ENCODE measurements at regions not wholly inside any gene's neighbourhood (a gene's known extent, or its start where the extent isn't known, plus 50 kb on each side); places are given as distances from the start of the nearest gene placed in this dataset.
A peak's percentile ranks its signal among the peaks of the same experiment; 100 is the strongest.

- H3K9me3 Mint-ChIP-seq: peaks cover 2 to 7% of the 10 kb centered on the region in 2 donors
- peaks cover 25% of the 10 kb centered on the region for H3K4me1 Mint-ChIP-seq (ENCODE audit: low read depth)
- peak overlapping the region in 1 of 2 donors; percentile 18 for H3K4me3 Mint-ChIP-seq
- no peak overlapping the region for H3K27ac Mint-ChIP-seq
- ATAC-seq (replicated peaks in 1 of 2): peak; percentile 99
- H3K36me3 Mint-ChIP-seq (ENCODE audit: insufficient read depth in 2 of 2): peaks cover 2 to 10% of the 10 kb centered on the region in 2 donors
- DNase-seq: peak; percentile 55 to 69
- no peaks in the 10 kb centered on the region for H3K27me3 Mint-ChIP-seq (ENCODE audit: low read depth)
Measured at GRCh38 chr13:78022164-78022877, 103.7 kb upstream of the EDNRB start.

- H3K4me3 Mint-ChIP-seq: no peak overlapping the region
- DNase-seq (no peak), ATAC-seq (replicated peaks in 1 of 2) (no peak)
- H3K27ac Mint-ChIP-seq: no peak overlapping the region
- H3K4me1 Mint-ChIP-seq (ENCODE audit: low read depth): peaks cover 25% of the 10 kb centered on the region
- H3K27me3 Mint-ChIP-seq (ENCODE audit: low read depth): no peaks in the 10 kb centered on the region
- H3K9me3 Mint-ChIP-seq: peaks cover 5 to 7% of the 10 kb centered on the region in 2 donors
- H3K36me3 Mint-ChIP-seq (ENCODE audit: insufficient read depth in 2 of 2): peaks cover 2 to 10% of the 10 kb centered on the region in 2 donors
Measured at GRCh38 chr13:78020861-78021260, 102.2 kb upstream of the EDNRB start.

DNA sequence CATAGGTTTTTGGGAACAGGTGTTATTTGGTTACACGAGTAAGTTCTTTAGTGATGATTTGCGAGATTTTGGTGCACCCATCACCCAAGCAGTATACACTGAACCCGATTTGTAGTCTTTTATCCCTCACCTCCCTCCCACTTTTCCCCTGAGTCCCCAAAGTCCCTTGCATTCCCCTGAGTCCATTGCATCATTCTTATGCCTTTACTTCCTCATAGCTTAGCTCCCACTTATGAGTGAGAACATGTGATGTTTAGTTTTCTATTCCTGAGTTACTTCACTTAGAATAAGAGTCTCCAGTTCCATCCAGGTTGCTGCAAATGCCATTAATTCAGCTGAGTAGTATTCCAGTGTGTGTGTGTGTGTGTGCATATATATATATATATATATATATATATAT, 97.2 kb upstream of the EDNRB start:
- no peak for DNase-seq
- Mint-ChIP-seq H3K4me3 (no peak overlapping the region), H3K9me3 (peaks cover 2 to 5% of the 10 kb centered on the region in 2 donors)

DNA sequence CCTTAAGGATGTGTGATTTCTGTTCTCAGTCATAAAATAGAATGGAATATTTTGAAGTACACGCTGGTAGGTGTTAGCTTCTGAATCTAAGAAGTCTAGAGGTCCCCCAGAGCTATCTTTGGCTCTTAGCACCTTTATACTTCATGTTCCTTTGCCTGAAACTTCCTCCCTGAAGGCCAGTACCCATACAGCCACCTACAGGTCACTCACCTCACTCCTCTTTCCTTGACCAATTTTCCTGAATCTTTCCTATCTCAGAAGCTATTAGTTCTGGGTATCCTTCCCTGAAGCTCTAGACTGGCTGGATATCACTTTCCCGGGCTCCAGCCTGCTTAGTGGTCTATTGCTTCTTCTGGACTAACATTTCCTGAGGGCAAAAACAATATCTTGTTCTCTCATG, 93.4 kb upstream of the EDNRB start:
- Mint-ChIP-seq H3K9me3 (peaks cover 0 to 2% of the 10 kb centered on the region in 2 donors), H3K4me3 (no peak overlapping the region), H3K4me1 (ENCODE audit: low read depth) (no peaks in the 10 kb centered on the region), H3K27me3 (ENCODE audit: low read depth) (no peaks in the 10 kb centered on the region), H3K36me3 (ENCODE audit: insufficient read depth in 2 of 2) (no peaks in the 10 kb centered on the region), H3K27ac (no peak overlapping the region)
- ATAC-seq (replicated peaks in 1 of 2) (no peak), DNase-seq (no peak)

More for the DNA sequence above, 97.2 kb upstream of the EDNRB start:
- Mint-ChIP-seq H3K27me3 (ENCODE audit: low read depth) (no peaks in the 10 kb centered on the region), H3K27ac (no peak overlapping the region), H3K4me1 (ENCODE audit: low read depth) (no peaks in the 10 kb centered on the region), H3K36me3 (ENCODE audit: insufficient read depth in 2 of 2) (no peaks in the 10 kb centered on the region)
- ATAC-seq (replicated peaks in 1 of 2): no peak

DNA sequence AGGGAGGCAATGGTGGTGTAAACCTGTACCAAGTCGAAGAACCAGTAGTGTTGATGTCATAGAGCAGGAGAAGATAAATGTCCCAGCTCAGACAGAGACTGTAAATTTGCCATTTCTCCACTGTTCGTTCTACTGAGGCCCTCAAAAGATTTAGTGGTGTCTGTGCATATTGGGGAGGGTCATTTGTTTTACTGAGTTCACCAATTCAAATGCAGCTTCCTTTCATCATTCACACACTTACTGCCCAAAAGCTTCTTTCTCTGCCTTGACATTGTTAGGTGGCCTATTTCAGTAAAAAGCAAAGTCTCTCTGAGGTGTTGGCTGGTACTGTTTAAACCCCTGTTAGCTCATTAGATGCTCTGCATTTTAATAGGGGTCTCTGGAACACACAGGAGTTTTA, 86.2 kb upstream of the EDNRB start:
- H3K9me3 Mint-ChIP-seq: peaks cover 5 to 7% of the 10 kb centered on the region in 2 donors
- H3K4me1 Mint-ChIP-seq (ENCODE audit: low read depth): no peaks in the 10 kb centered on the region
- H3K4me3 Mint-ChIP-seq: no peak overlapping the region
- ATAC-seq (replicated peaks in 1 of 2) (no peak), DNase-seq (no peak)
- H3K27me3 Mint-ChIP-seq (ENCODE audit: low read depth): peaks cover 9% of the 10 kb centered on the region
- peaks cover 0 to 3% of the 10 kb centered on the region in 2 donors for H3K36me3 Mint-ChIP-seq (ENCODE audit: insufficient read depth in 2 of 2)
- H3K27ac Mint-ChIP-seq: no peak overlapping the region

DNA sequence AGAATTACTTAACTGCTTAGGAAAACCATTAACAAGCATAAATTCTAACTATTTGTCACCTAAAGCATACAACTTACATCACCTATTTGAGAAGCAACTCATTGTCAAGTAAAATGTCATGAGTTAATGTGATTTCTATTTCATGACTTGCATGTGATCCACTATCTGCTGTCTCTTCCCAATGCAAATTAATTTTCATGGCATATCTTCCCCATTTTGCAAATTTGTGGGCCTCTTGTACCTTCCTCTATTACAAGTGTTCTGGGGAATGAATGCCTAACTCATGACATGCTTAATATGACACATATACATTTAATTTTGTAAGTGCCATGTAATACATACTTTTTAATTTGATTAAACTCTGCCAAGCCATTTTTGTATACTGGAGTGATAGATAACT, 81.1 kb upstream of the EDNRB start:
- Mint-ChIP-seq H3K9me3 (peaks cover 5 to 7% of the 10 kb centered on the region in 2 donors), H3K4me1 (ENCODE audit: low read depth) (no peaks in the 10 kb centered on the region), H3K27me3 (ENCODE audit: low read depth) (peaks cover 20% of the 10 kb centered on the region), H3K36me3 (ENCODE audit: insufficient read depth in 2 of 2) (peaks cover 0 to 3% of the 10 kb centered on the region in 2 donors), H3K27ac (no peak overlapping the region), H3K4me3 (no peak overlapping the region)
- DNase-seq (no peak), ATAC-seq (replicated peaks in 1 of 2) (no peak)

DNA sequence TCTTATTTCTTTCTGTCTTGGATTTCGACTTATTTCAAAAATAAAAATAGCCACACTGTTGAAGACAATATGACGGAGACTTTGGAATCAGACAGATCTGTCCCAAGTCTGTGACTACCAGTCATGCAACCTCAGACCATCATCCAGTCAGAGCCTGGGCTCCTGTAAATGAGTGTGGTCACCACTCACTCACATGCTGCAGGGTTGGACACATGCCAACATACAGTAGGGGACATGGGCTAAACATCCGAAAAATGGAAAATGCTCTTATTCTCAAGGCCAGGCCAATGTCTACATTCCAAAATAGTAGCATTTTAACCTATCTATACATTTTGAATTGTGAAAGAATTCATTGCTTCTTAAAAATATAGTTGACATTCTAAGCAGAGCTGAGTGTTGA, 75.5 kb upstream of the EDNRB start:
- no peaks in the 10 kb centered on the region for H3K4me1 Mint-ChIP-seq (ENCODE audit: low read depth)
- peaks cover 0 to 1% of the 10 kb centered on the region in 2 donors for H3K9me3 Mint-ChIP-seq
- ATAC-seq (replicated peaks in 1 of 2) (no peak), DNase-seq (no peak)
- H3K27ac Mint-ChIP-seq: no peak overlapping the region
- H3K4me3 Mint-ChIP-seq: no peak overlapping the region
- peaks cover 11% of the 10 kb centered on the region for H3K27me3 Mint-ChIP-seq (ENCODE audit: low read depth)
- no peaks in the 10 kb centered on the region for H3K36me3 Mint-ChIP-seq (ENCODE audit: insufficient read depth in 2 of 2)

DNA sequence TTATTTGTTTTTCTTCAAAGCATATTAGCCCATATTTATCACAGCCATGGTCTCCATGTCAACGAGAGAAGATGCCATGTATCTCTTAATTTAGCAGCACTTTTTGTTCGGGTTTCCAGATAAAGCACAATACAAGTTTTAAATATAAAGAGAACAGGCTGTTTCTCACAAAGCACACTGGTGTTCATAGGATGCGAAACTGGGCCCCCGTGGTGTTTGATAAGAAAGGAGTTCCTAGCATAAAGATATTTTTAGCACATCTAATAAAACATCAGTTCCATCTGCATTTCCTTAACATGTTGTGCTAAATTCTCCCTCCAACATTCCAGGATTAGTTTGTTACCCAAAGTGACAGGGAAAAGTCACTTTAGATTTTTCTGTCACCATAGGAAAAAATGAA, 72.4 kb upstream of the EDNRB start:
- Mint-ChIP-seq H3K9me3 (no peaks in the 10 kb centered on the region), H3K36me3 (ENCODE audit: insufficient read depth in 2 of 2) (no peaks in the 10 kb centered on the region), H3K4me1 (ENCODE audit: low read depth) (no peaks in the 10 kb centered on the region), H3K27me3 (ENCODE audit: low read depth) (no peaks in the 10 kb centered on the region), H3K27ac (no peak overlapping the region), H3K4me3 (no peak overlapping the region)
- ATAC-seq (replicated peaks in 1 of 2) (no peak), DNase-seq (no peak)

DNA sequence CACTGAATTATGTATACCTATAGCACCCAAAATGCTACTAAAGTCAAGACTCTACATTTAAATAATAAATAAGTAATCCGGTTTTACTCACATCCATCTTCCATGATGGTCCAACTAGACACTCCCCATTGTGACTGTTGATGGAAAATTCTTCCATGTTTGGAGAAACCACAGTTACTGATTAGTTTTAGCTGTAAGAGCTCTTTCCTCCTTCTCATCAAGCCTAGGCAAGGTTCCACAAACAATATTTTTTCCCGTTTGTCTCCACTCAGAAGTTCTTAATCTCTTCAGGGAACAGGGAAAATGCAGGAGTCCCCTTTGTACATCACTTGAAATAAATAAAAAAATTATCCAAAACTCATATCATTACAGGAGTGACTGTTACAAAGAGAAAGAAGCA, 70.7 kb upstream of the EDNRB start:
- H3K4me3 Mint-ChIP-seq: no peak overlapping the region

DNA sequence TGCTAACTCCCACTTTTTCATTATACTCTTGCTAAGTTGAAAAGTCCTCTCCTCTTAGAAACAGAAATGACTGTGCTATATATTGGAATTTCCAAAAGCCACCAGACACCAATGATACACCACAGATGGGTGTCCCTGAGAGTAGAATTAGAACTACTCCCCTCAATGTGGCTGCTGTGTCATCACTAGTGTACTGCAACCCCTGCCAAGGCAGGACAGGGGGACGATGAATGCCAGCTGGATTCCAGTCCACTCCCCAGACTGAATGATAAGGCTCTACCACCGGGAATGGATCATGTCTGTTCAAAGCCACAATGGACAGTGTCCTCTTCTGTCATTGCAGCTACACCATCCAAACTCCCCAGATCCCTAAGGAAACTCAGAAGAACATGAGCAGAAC, 69.7 kb upstream of the EDNRB start:
- H3K27ac Mint-ChIP-seq: no peak overlapping the region
- H3K9me3 Mint-ChIP-seq: no peaks in the 10 kb centered on the region
- DNase-seq (no peak), ATAC-seq (replicated peaks in 1 of 2) (no peak)
- H3K27me3 Mint-ChIP-seq (ENCODE audit: low read depth): no peaks in the 10 kb centered on the region
- no peaks in the 10 kb centered on the region for H3K36me3 Mint-ChIP-seq (ENCODE audit: insufficient read depth in 2 of 2)
- no peak overlapping the region for H3K4me3 Mint-ChIP-seq
- no peaks in the 10 kb centered on the region for H3K4me1 Mint-ChIP-seq (ENCODE audit: low read depth)

More for the DNA sequence above, 70.7 kb upstream of the EDNRB start:
- Mint-ChIP-seq H3K9me3 (no peaks in the 10 kb centered on the region), H3K27ac (no peak overlapping the region), H3K4me1 (ENCODE audit: low read depth) (no peaks in the 10 kb centered on the region), H3K36me3 (ENCODE audit: insufficient read depth in 2 of 2) (no peaks in the 10 kb centered on the region), H3K27me3 (ENCODE audit: low read depth) (no peaks in the 10 kb centered on the region)
- ATAC-seq (replicated peaks in 1 of 2) (no peak), DNase-seq (no peak)

DNA sequence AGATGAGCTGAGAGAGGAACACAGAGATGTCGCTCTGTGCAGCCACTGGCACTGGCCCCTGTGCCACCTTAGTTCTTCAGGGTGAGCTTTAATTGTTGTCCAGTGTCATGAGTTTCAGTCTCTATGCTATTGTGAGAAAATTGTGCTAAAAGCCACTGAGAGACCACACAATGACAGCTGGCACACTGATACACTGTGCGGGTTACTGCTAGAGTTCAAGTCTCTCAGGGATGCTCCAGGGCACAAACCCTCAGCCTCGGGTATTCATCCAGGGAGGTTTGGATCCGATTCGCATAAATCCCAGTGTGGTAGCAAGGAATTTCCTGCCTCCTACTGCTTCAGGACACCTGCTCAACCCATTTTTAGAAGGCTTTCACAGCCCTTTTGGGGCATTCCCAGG, 68.1 kb upstream of the EDNRB start:
- no peaks in the 10 kb centered on the region for H3K9me3 Mint-ChIP-seq
- H3K36me3 Mint-ChIP-seq (ENCODE audit: insufficient read depth in 2 of 2): no peaks in the 10 kb centered on the region
- H3K4me3 Mint-ChIP-seq: no peak overlapping the region
- H3K27ac Mint-ChIP-seq: no peak overlapping the region
- DNase-seq: no peak
- no peaks in the 10 kb centered on the region for H3K4me1 Mint-ChIP-seq (ENCODE audit: low read depth)
- H3K27me3 Mint-ChIP-seq (ENCODE audit: low read depth): no peaks in the 10 kb centered on the region
- no peak for ATAC-seq (replicated peaks in 1 of 2)

DNA sequence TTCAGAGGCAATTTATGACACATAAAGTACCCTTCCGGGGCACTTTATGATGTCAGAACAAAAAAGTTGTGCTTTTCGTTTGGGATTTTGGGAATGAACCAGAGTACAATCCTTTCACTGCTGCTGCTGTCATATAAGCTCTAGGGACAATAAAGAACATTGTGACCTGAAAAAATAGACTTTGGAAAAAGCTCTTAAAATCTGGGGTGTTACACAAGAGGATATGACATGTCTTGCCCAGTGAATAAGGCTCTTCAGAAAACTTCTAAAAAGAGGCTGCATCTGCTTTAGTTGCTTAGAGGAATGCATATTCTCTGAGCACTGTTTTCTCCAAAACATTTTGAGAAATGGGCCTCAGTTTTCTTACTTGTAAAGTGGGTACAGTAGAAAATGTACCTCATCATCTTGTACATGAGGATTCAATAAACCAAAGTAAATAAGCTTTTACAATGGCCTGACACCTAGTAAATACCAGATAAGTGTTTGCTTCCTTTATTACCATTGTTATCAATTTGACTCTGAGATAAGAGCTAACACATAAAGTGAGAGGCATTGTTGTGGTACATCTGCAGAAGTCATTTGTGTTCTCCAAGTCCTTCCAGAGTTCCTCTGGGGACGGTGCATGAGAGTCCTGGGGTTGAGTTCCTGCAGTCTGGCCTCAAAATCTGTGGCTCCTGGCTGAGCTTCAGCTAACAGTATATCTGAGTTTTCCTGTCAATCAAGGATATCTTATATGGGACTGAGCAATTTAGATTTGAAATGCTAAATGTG, 67.4 kb upstream of the EDNRB start:
- H3K9me3 Mint-ChIP-seq: no peaks in the 10 kb centered on the region
- H3K27ac Mint-ChIP-seq: no peak overlapping the region
- H3K27me3 Mint-ChIP-seq (ENCODE audit: low read depth): no peaks in the 10 kb centered on the region
- H3K4me1 Mint-ChIP-seq (ENCODE audit: low read depth): no peaks in the 10 kb centered on the region
- H3K4me3 Mint-ChIP-seq: no peak overlapping the region
- H3K36me3 Mint-ChIP-seq (ENCODE audit: insufficient read depth in 2 of 2): no peaks in the 10 kb centered on the region
- ATAC-seq (replicated peaks in 1 of 2) (no peak), DNase-seq (no peak)

DNA sequence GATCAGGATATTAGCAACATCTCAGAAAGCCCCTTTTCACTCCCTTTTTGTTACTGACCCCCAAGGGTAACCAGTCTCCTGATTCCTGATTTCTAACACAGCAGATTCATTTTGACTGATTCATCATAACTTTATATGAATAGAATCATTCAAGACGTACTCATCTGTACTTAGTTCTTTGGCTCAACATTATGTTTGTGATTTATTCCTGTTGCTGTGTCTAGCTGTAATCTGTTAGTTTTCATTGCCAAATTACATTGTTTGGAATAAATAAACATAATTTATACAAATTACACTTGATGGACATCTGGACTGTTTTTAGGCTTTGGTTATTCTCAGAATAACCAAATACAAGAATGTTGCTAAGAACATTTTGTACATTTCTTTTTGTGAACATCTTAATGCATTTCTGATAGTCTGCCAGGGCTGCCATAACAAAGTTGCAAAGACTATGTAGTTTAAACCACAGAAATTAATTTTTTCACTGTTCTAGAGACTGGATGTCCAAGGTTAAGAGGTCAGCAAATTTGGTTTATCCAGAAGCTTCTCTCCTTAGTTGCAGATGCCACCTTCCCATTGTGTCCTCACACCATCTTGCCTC, 62.8 kb upstream of the EDNRB start:
- Mint-ChIP-seq H3K27ac (no peak overlapping the region), H3K4me1 (ENCODE audit: low read depth) (no peaks in the 10 kb centered on the region), H3K9me3 (no peaks in the 10 kb centered on the region), H3K27me3 (ENCODE audit: low read depth) (no peaks in the 10 kb centered on the region), H3K4me3 (no peak overlapping the region), H3K36me3 (ENCODE audit: insufficient read depth in 2 of 2) (no peaks in the 10 kb centered on the region)
- ATAC-seq (replicated peaks in 1 of 2) (no peak), DNase-seq (no peak)

All from activated T-cell treated with anti-CD3 and anti-CD28 coated beads, Interleukin-2, amount 50 U/mL, for 72 hours (primary cell).